Cardiac muscle cell (in vitro differentiated cells and primary cell): ENCODE measurements at regions not wholly inside any gene's neighbourhood (a gene's known extent, or its start where the extent isn't known, plus 50 kb on each side); places are given as distances from the start of the nearest gene placed in this dataset.

Source experiments
- DNase-seq, 2 donors: peaks; one replicate each; pipeline versions ENCODE4 v3.0.0 to v3.0.0-alpha.2; 2010 to 2017; ENCODE audit warnings: low read depth in 1 of 2, low spot score in 1 of 2
- H3K27ac ChIP-seq: fragments of 200-600 bp; sonication (generic); 2 replicates; pipeline ENCODE4 v1.5.1; 2016
- H3K27me3 ChIP-seq: fragments of 200-600 bp; sonication (generic); 2 replicates; pipeline ENCODE4 v1.6.0; 2016; ENCODE audit warnings: control low read depth
- H3K36me3 ChIP-seq: fragments of 200-600 bp; sonication (generic); 2 replicates; pipeline ENCODE4 v1.5.1; 2016; ENCODE audit warnings: control low read depth
- H3K4me1 ChIP-seq: fragments of 200-600 bp; sonication (generic); 2 replicates; pipeline ENCODE4 v1.8.1; 2017; ENCODE audit warnings: low read depth, mild to moderate bottlenecking, mixed run types
- H3K4me3 ChIP-seq: fragments of 200-600 bp; sonication (generic); 2 replicates; pipeline ENCODE4 v1.5.1; 2016; ENCODE audit warnings: mild to moderate bottlenecking
- H3K9me3 ChIP-seq: fragments of 200-600 bp; sonication (generic); 2 replicates; pipeline ENCODE4 v1.5.1; 2017; ENCODE audit warnings: low read depth, mild to moderate bottlenecking, control low read depth
- CTCF ChIP-seq: IDR thresholded peaks from 2 replicates; pipeline ENCODE4 v1.5.1; 2012; ENCODE audit warnings: low read depth, mild to moderate bottlenecking, low read length

GRCh38 chr1:55289042-55289441 lies 73.9 kb upstream of the USP24 start:
- Histone ChIP-seq H3K4me1 (no peaks in the 10 kb centered on the region), H3K4me3 (no peak overlapping the region), H3K36me3 (no peaks in the 10 kb centered on the region), H3K27ac (no peak overlapping the region), H3K27me3 (no peaks in the 10 kb centered on the region), H3K9me3 (no peaks in the 10 kb centered on the region)
- no peak for DNase-seq
- no peak for TF ChIP-seq CTCF

- Histone ChIP-seq H3K27me3 (no peaks in the 10 kb centered on the region), H3K9me3 (no peaks in the 10 kb centered on the region), H3K36me3 (no peaks in the 10 kb centered on the region), H3K27ac (no peak overlapping the region), H3K4me1 (no peaks in the 10 kb centered on the region), H3K4me3 (no peak overlapping the region)
- no peak for DNase-seq
- no peak for TF ChIP-seq CTCF
Measured at GRCh38 chr1:55288245-55288644, 73.1 kb upstream of the USP24 start.

DNA sequence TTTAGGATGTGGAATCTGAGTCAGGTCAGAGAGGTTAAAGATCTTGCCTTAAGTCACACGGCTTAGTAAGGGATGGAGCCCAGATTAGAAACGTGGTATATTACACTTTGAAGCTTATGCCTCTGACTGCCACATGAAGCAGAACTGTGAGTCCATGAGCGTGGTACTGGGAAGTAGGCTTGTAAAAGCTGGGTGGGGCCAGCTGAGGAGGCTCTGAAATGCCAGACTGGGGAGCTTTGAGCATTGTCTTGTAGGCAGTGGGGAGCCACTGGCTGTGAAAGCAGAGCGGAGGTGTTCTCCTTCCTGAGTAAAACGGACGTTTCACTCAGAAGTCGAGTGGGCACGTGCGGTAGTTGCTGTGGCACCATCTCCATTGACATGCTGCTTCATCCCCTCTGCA lies 72.6 kb upstream of the USP24 start:
- no peaks in the 10 kb centered on the region for H3K4me1 ChIP-seq
- no peaks in the 10 kb centered on the region for H3K9me3 ChIP-seq
- DNase-seq = no peak
- no peak overlapping the region for H3K4me3 ChIP-seq
- no peak overlapping the region for H3K27ac ChIP-seq
- TF ChIP-seq CTCF = no peak
- no peaks in the 10 kb centered on the region for H3K36me3 ChIP-seq
- no peaks in the 10 kb centered on the region for H3K27me3 ChIP-seq

DNA sequence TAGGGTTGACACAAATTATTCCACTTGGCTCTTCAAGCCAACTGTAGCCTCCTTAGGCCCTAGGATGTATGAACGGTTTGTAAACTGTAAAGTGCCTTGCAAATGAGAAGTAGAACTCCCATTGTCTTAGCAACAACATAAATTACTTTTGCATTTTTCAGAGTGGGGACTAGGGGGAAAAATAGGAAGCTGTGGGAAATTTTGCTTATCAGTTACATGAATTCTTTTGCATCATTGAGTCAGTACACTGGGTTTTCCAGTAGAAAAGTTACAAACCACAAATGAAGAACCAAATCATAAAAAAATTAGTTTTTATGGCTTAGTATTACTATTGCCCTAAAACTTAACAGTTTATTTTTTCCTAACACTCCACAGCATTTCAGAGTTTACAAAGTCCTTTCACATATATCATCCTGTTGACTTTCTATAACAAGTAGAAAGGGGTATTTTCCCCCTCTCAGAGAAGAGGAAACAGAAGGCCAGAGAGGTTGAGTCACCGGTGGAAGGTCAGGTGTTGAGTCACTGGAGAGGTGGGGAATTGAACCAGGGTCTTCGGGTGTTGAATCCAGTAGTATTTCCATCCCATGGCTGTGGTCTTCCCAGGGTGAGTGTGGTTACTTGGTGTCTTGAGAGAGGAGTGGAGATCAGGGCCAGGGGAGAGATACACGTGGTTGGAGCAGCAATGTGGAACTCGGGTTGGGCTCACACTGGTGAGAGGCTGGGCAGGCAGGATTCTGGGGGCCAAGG lies 71.9 kb upstream of the USP24 start:
- peak in 1 of 2 donors; percentile 34 for DNase-seq
- Histone ChIP-seq H3K9me3 (no peaks in the 10 kb centered on the region), H3K4me3 (no peak overlapping the region), H3K27ac (no peak overlapping the region), H3K4me1 (no peaks in the 10 kb centered on the region), H3K36me3 (no peaks in the 10 kb centered on the region), H3K27me3 (no peaks in the 10 kb centered on the region)
- no peak for TF ChIP-seq CTCF

DNA sequence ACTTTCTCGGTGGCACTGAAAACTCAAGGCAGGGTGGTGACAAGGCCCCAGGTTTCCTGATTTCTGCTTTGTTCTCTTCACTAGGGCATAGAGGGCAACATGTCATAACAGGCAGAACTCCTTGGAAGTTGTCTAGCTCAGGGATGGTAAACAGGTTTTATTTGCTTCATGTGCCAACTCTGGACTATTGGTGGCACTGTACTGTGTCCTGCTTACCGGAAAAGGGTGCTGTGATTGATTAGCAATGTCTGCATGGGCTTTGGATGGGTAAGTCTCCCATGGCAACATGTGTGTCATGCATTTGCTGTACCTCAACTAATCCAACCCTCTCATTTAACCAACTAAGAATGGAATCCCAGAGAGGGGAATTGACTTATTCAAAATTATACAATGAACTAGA lies 70.7 kb upstream of the USP24 start:
- H3K36me3 ChIP-seq = no peaks in the 10 kb centered on the region
- no peak for TF ChIP-seq CTCF
- no peaks in the 10 kb centered on the region for H3K9me3 ChIP-seq
- H3K4me3 ChIP-seq = no peak overlapping the region
- no peak overlapping the region for H3K27ac ChIP-seq
- no peaks in the 10 kb centered on the region for H3K27me3 ChIP-seq
- DNase-seq = no peak
- H3K4me1 ChIP-seq = no peaks in the 10 kb centered on the region
